ENCODE measurements at regions not wholly inside any gene's neighbourhood (a gene's known extent, or its start where the extent isn't known, plus 50 kb on each side); places are given as distances from the start of the nearest gene placed in this dataset.
"Not testable (repeated sequence)": the region's sequence is repeated elsewhere in the genome, so short reads cannot be mapped to it uniquely, and the experiment has no call there.

- no peak for DNase-seq
Measured at GRCh38 chrX:15114743-15115566, 154.9 kb downstream of the ASB9 start.

GRCh38 chrX:15107367-15107988 is 162.4 kb downstream of the ASB9 start:
- DNase-seq: no peak

- no peak for DNase-seq
Measured at GRCh38 chrX:15098505-15098904, 171.4 kb downstream of the ASB9 start.

- no peak for DNase-seq
Measured at GRCh38 chrX:15087747-15088146, 182.1 kb downstream of the ASB9 start.

- no peak for DNase-seq
Measured at GRCh38 chrX:15073313-15073712, 196.6 kb downstream of the ASB9 start.

GRCh38 chrX:15072880-15073279 is 197.0 kb downstream of the ASB9 start:
- DNase-seq: no peak

- DNase-seq: no peak
Measured at GRCh38 chrX:15072259-15072658, 197.6 kb downstream of the ASB9 start.

GRCh38 chrX:15059474-15059873 is 186.3 kb downstream of the MOSPD2 start:
- no peak for DNase-seq

GRCh38 chrX:15056044-15056443 is 182.8 kb downstream of the MOSPD2 start:
- no peak for DNase-seq

- DNase-seq: no peak
Measured at GRCh38 chrX:15055146-15055930, 182.1 kb downstream of the MOSPD2 start.

GRCh38 chrX:15050395-15050794 is 177.2 kb downstream of the MOSPD2 start:
- no peak for DNase-seq

- DNase-seq: no peak
Measured at GRCh38 chrX:15043538-15043937, 170.3 kb downstream of the MOSPD2 start.

GRCh38 chrX:15033917-15034316 is 160.7 kb downstream of the MOSPD2 start:
- DNase-seq: no peak

GRCh38 chrX:15017491-15017890 is 144.3 kb downstream of the MOSPD2 start:
- no peak for DNase-seq

GRCh38 chrX:15016051-15016450 is 142.8 kb downstream of the MOSPD2 start:
- no peak for DNase-seq

GRCh38 chrX:15014281-15014680 is 141.1 kb downstream of the MOSPD2 start:
- no peak for DNase-seq

- DNase-seq: no peak
Measured at GRCh38 chrX:15013461-15013860, 140.2 kb downstream of the MOSPD2 start.

GRCh38 chrX:14997271-14997670 is 124.0 kb downstream of the MOSPD2 start:
- no peak for DNase-seq

- not testable (repeated sequence) for DNase-seq
Measured at GRCh38 chrX:14984425-14984824, 111.2 kb downstream of the MOSPD2 start.

Data from CD4-positive, alpha-beta T cell treated with Interleukin-17A for 4 hours (primary cell).